Omental fat pad (tissue), 3 donors: ENCODE measurements at regions not wholly inside any gene's neighbourhood (a gene's known extent, or its start where the extent isn't known, plus 50 kb on each side); places are given as distances from the start of the nearest gene placed in this dataset.

Experiments used
- ATAC-seq: fragments of 150-250 bp; one replicate; pipeline ENCODE4 v1.9.1; 2016; ENCODE audit warnings: mild to moderate bottlenecking, moderate library complexity; ENCODE audit not compliant: low FRiP score
- DNase-seq: peaks from one replicate; pipeline ENCODE4 v3.0.0-alpha.2; 2019; ENCODE audit warnings: low spot score
- CTCF ChIP-seq, 3 donors: fragments of 450-650 bp; IDR thresholded peaks; one replicate each; pipeline ENCODE4 v1.5.1; 2016 to 2017; ENCODE audit warnings: antibody characterized with exemption in 3 of 3, mild to moderate bottlenecking in 3 of 3, moderate library complexity in 2 of 3

DNA sequence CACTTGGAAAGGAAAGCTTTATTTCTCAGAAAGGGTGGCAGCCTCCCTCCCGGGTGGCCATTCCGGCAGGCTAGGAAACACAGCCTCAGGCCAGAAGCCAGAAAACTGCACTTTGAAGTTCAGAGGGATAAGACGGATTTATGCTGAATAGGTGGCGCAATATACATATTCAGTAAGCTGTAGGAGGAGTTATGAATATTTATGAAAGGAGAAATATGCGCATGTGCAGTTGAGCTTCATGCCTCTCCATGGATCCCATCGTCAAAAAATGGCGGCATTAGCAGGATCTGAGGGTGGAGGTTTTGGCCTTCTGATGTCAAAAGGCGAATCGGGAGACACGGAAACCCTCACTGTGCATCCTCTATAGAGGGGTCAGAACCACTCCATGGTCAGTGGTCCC is 82.3 kb downstream of the KATNIP start:
- no peak for ATAC-seq
- no peak for TF ChIP-seq CTCF (IDR thresholded peaks at IDR 0.05)

GRCh38 chr16:27633221-27633620 is 83.3 kb downstream of the KATNIP start:
- no peak for TF ChIP-seq CTCF (IDR thresholded peaks at IDR 0.05)
- no peak for DNase-seq
- ATAC-seq = no peak

More for the DNA sequence above, 82.3 kb downstream of the KATNIP start:
- DNase-seq = no peak

- ATAC-seq (no peak), DNase-seq (no peak)
- TF ChIP-seq CTCF (IDR thresholded peaks at IDR 0.05) = no peak
Observed at GRCh38 chr16:27633721-27634120, 83.8 kb downstream of the KATNIP start.

DNA sequence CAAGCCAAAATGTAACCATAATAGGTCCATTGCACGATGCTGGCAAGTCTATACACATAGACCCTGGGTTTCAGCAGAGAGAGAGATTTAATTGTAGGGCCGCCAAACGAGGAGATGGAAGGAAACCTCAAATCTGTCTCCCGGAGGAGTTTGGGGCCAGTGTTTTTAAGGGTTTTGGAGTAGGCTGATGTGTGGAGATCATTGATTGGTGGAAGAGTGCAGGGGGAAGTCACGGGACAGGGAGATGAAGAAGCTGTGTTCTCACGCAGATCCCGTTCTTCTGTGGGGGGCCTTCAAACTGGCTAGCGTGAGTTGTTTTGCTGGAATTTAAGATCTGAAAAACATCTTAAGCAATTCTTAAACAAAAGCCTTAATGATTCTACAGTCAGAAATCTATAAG is 84.8 kb downstream of the KATNIP start:
- no peak for TF ChIP-seq CTCF (IDR thresholded peaks at IDR 0.05)
- DNase-seq (no peak), ATAC-seq (no peak)

GRCh38 chr16:27636453-27637240 is 86.7 kb downstream of the KATNIP start:
- ATAC-seq (no peak), DNase-seq (no peak)
- no peak for TF ChIP-seq CTCF (IDR thresholded peaks at IDR 0.05)

DNA sequence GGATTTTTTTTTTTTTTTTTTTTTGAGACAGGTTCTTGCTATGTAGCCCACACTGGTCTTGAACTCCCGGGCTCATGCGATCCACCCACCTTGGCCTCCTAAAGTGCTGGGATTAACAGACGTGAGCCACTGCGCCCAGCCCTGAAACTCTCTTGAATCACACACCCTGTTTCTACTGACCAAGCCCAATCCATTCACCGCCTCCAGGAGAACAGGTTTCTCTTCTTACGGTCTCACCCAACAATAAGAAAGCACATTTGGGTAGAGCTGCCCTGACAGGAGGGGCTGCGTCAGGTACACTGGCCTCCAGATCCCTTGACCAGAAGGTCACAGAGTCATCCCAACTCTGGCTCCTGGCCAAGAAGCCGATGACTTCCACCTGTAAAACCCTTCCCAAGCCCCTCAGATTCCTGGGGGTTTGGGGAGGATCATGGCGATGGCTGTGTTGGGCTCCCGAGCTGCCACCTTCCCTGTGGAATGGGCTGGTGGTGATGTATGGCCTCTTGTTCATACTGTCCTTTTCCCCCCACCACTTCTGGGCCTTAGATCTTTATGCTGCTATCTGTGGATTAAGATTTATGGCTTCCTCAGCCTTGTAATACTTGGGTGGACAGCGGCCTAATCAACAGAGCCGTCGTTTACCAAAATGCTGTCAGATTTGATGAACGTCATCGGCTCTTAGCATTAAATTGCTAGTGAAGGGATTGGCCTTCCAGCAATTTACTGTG is 89.1 kb downstream of the KATNIP start:
- no peak for ATAC-seq
- DNase-seq = no peak
- TF ChIP-seq CTCF (IDR thresholded peaks at IDR 0.05) = no peak
